Progenitor cell of endocrine pancreas (in vitro differentiated cells): ENCODE measurements at regions not wholly inside any gene's neighbourhood (a gene's known extent, or its start where the extent isn't known, plus 50 kb on each side); places are given as distances from the start of the nearest gene placed in this dataset.

Experiments
- DNase-seq: peaks from one replicate; pipeline ENCODE4 v3.0.0; 2021; ENCODE audit warnings: low spot score; ENCODE audit not compliant: unreplicated experiment
- H3K27ac Mint-ChIP-seq: 2 replicates; pipeline ENCODE4 v1.8.0; 2021; ENCODE audit warnings: mild to moderate bottlenecking, moderate library complexity, mixed read lengths
- H3K27me3 Mint-ChIP-seq: 2 replicates; pipeline ENCODE4 v1.8.0; 2021; ENCODE audit warnings: mixed read lengths
- H3K36me3 Mint-ChIP-seq: 2 replicates; pipeline ENCODE4 v1.8.0; 2022; ENCODE audit warnings: mixed read lengths; ENCODE audit not compliant: insufficient read depth
- H3K4me1 Mint-ChIP-seq: 2 replicates; pipeline ENCODE4 v1.8.0; 2021; ENCODE audit warnings: low read depth, mixed read lengths
- H3K4me3 Mint-ChIP-seq: 2 replicates; pipeline ENCODE4 v1.8.0; 2021; ENCODE audit warnings: low read depth, mild to moderate bottlenecking, moderate library complexity, mixed read lengths
- H3K9me3 Mint-ChIP-seq: 2 replicates; pipeline ENCODE4 v1.8.0; 2021; ENCODE audit warnings: low read depth, mixed read lengths
- CTCF ChIP-seq: fragments of 200-600 bp; sonication (generic); IDR thresholded peaks from one replicate; pipeline ENCODE4 v1.5.0; 2021; ENCODE audit warnings: antibody characterized with exemption, mild to moderate bottlenecking; ENCODE audit not compliant: unreplicated experiment

GRCh38 chr6:163919652-163920051 is 505.1 kb downstream of the QKI start:
- H3K4me3 Mint-ChIP-seq: no peak overlapping the region
- H3K27ac Mint-ChIP-seq: no peak overlapping the region
- H3K27me3 Mint-ChIP-seq: no peaks in the 10 kb centered on the region
- H3K4me1 Mint-ChIP-seq: no peaks in the 10 kb centered on the region
- DNase-seq: no peak
- no peaks in the 10 kb centered on the region for H3K9me3 Mint-ChIP-seq
- peaks cover 1% of the 10 kb centered on the region for H3K36me3 Mint-ChIP-seq
- TF ChIP-seq CTCF: no peak

DNA sequence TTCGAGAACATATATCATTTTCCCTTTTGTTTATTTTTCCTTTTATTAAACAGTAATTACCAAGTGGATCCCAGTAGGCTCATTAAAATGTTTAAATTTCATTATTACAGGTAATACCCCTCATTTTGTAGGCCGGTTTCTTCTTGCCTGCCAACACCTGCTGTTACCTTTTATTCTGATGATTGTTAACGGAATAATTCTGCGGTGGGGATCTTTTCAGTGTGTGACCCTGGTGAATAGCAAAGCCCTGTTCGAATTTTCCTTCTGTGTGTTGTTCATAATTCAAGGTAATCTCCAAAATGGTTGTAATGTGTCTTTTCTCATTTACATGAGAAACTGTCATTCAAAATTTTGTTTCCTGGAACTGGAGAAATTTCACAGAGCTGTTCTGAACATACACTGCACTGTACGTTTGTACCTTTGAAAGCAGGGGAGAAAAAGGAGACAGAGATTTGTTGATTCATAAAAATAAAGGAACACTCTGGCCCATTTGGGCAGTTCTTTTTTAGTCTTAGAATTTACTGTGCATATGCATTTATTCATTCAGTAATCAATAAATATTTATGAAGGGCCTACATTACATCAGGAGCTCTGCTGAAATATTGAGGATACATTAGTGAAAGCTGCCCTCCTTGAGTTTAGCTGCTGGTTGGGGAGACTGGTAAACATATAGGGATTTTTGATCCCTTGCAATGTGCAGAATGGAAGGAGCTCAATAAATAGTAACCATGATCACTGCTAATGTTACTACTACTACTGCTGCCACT is 502.0 kb downstream of the QKI start:
- Mint-ChIP-seq H3K27ac (no peak overlapping the region), H3K4me3 (no peak overlapping the region), H3K27me3 (no peaks in the 10 kb centered on the region), H3K4me1 (no peaks in the 10 kb centered on the region), H3K9me3 (no peaks in the 10 kb centered on the region), H3K36me3 (peaks cover 1% of the 10 kb centered on the region)
- no peak for DNase-seq
- TF ChIP-seq CTCF: no peak

GRCh38 chr6:163915131-163915530 is 500.6 kb downstream of the QKI start:
- no peak for DNase-seq
- no peaks in the 10 kb centered on the region for H3K4me1 Mint-ChIP-seq
- H3K27me3 Mint-ChIP-seq: no peaks in the 10 kb centered on the region
- H3K4me3 Mint-ChIP-seq: no peak overlapping the region
- no peak overlapping the region for H3K27ac Mint-ChIP-seq
- no peaks in the 10 kb centered on the region for H3K9me3 Mint-ChIP-seq
- TF ChIP-seq CTCF: no peak
- H3K36me3 Mint-ChIP-seq: no peaks in the 10 kb centered on the region

- Mint-ChIP-seq H3K36me3 (no peaks in the 10 kb centered on the region), H3K27ac (no peak overlapping the region), H3K27me3 (peaks cover under 1% of the 10 kb centered on the region), H3K4me1 (no peaks in the 10 kb centered on the region), H3K9me3 (no peaks in the 10 kb centered on the region), H3K4me3 (no peak overlapping the region)
- TF ChIP-seq CTCF: no peak
- DNase-seq: no peak
These were observed 498.5 kb downstream of the QKI start for GRCh38 chr6:163913045-163913444.

DNA sequence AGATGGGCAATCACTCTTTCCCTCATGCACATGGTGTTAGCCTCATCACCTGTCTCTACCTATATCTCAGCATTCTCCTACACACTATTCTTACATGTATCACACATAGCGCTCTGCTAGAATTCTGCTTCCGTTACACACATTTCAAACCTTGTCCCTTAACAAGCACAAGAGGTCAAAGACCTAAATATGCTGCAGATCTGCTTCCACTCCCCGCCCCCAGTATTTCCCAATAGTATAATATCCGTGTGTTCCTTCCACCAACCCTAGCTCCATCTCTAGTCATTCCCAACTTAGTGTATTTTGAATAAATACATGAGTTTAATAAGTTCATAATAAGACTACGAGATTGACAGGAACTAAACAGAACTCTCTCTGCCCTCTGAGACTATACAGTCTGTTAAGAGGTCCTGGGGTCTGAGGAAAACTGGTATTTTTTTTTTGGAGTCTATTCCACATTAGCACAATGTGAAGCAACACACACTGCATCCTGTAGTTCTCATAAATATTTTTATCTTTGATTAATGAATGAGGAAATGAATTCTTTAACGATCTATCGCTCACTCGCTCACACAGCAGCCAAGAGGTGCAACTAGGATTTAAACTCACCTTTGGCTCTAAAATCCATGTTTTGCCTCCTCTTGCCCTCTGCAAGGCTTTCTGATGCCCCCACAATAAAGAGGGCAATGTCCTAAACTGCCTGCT is 491.6 kb downstream of the QKI start:
- H3K4me3 Mint-ChIP-seq: no peak overlapping the region
- H3K27me3 Mint-ChIP-seq: peaks cover 5% of the 10 kb centered on the region
- H3K36me3 Mint-ChIP-seq: no peaks in the 10 kb centered on the region
- no peaks in the 10 kb centered on the region for H3K9me3 Mint-ChIP-seq
- no peak overlapping the region for H3K27ac Mint-ChIP-seq
- DNase-seq: no peak
- no peak for TF ChIP-seq CTCF
- peaks cover 1% of the 10 kb centered on the region for H3K4me1 Mint-ChIP-seq
